Choroid plexus epithelial cell (primary cell): ENCODE measurements at regions not wholly inside any gene's neighbourhood (a gene's known extent, or its start where the extent isn't known, plus 50 kb on each side); places are given as distances from the start of the nearest gene placed in this dataset.
A peak's percentile ranks its signal among the peaks of the same experiment; 100 is the strongest.

Experiments used
- DNase-seq: peaks from one replicate; pipeline ENCODE4 v3.0.0-alpha.2; 2010; ENCODE audit warnings: low read depth
- H3K4me3 ChIP-seq: 2 replicates; pipeline ENCODE4 v1.5.1; 2011; ENCODE audit warnings: low read depth, mild to moderate bottlenecking, control low read depth, low read length, moderate library complexity
- CTCF ChIP-seq: conservative IDR thresholded peaks from 2 replicates; pipeline ENCODE4 v1.5.1; 2011; ENCODE audit warnings: low read depth, mild to moderate bottlenecking, control low read depth, inconsistent platforms, low read length, moderate library complexity

- no peak overlapping the region for H3K4me3 ChIP-seq
- no peak for TF ChIP-seq CTCF
Measured at GRCh38 chr3:22971497-22971896, 231.6 kb upstream of the UBE2E2 start.

GRCh38 chr3:22977042-22977441 lies 226.1 kb upstream of the UBE2E2 start:
- DNase-seq = no peak
- H3K4me3 ChIP-seq = no peak overlapping the region
- TF ChIP-seq CTCF = no peak

More at GRCh38 chr3:22971497-22971896, 231.6 kb upstream of the UBE2E2 start:
- DNase-seq = no peak

GRCh38 chr3:22977650-22978289 lies 225.4 kb upstream of the UBE2E2 start:
- no peak for DNase-seq
- no peak for TF ChIP-seq CTCF
- H3K4me3 ChIP-seq = no peak overlapping the region

GRCh38 chr3:22979581-22979980 lies 223.5 kb upstream of the UBE2E2 start:
- no peak for DNase-seq
- H3K4me3 ChIP-seq = no peak overlapping the region
- TF ChIP-seq CTCF = no peak

GRCh38 chr3:22980346-22980745 lies 222.8 kb upstream of the UBE2E2 start:
- no peak for TF ChIP-seq CTCF
- peak; percentile 82 for DNase-seq
- no peak overlapping the region for H3K4me3 ChIP-seq

- DNase-seq = peak; percentile 14
- no peak overlapping the region for H3K4me3 ChIP-seq
- no peak for TF ChIP-seq CTCF
Measured at GRCh38 chr3:22981166-22981565, 222.0 kb upstream of the UBE2E2 start.

- TF ChIP-seq CTCF = no peak
- no peak for DNase-seq
- no peak overlapping the region for H3K4me3 ChIP-seq
Measured at GRCh38 chr3:22981861-22982260, 221.3 kb upstream of the UBE2E2 start.
